HG02623 (cell line): ENCODE measurements at regions not wholly inside any gene's neighbourhood (a gene's known extent, or its start where the extent isn't known, plus 50 kb on each side); places are given as distances from the start of the nearest gene placed in this dataset.
A peak's percentile ranks its signal among the peaks of the same experiment; 100 is the strongest.
"Not testable (repeated sequence)": the region's sequence is repeated elsewhere in the genome, so short reads cannot be mapped to it uniquely, and the experiment has no call there.

Source experiments
- ATAC-seq: cut with Tn5 transposase; IDR thresholded peaks from one replicate; pipeline ENCODE4 v1.9.1; 2021; ENCODE audit warnings: moderate library complexity; ENCODE audit not compliant: unreplicated experiment

DNA sequence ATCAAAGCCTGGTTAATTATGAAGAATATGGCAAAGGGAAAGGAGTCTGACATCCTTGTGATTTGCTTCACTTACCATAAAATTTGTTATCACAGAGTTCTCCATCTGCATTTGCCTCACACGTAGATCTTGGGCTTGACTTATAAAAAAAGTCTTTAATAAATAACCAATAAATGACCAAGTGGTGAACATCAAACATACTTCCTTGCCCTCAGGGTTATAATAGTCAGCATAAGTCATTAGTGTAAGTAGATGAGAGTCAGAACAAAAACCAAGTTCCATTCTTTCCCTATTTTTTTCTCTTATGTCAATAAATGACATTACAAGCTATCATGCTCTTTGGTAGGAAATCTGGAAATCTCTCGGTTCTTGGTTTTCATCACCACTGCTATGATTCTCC is 635.4 kb upstream of the ATXN7L3B start:
- no peak for ATAC-seq

DNA sequence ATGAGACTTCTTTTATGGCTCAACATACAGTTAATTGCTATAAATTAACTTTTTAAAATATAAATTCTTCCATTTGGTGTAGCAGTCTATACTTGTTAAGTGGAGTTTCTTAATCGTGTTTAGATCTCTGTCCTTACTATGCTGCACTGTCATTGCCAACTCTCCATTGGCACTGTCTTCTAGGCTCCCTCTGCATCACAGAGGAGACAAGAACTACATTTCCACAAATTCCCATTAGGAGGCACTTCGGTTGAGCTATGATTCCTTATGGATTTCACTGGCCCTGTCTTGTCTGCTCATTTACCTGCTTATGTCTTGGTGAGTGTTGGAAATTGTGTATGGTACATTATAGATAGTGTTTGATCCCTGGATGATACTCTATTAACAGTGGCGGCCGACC is 630.9 kb upstream of the ATXN7L3B start:
- no peak for ATAC-seq

DNA sequence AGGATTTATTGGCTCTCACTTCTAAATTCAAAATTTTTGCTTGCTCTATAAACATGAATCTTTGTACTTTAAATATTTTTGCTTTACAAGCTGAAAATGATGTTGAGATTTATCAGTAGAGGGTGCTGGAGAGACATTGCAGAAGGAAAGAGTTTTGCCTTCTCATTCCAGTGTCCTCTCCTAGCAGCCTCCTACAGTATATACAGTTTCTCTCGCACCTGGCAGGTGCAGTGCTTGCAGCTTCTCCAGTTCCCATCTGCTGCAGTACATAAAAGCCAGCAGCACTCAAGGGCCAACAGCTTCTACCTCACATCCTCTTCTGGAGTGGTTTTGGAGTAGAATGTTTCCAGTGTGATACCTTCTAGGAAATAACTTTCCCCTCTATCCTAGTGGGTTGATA is 601.8 kb upstream of the ATXN7L3B start:
- no peak for ATAC-seq

DNA sequence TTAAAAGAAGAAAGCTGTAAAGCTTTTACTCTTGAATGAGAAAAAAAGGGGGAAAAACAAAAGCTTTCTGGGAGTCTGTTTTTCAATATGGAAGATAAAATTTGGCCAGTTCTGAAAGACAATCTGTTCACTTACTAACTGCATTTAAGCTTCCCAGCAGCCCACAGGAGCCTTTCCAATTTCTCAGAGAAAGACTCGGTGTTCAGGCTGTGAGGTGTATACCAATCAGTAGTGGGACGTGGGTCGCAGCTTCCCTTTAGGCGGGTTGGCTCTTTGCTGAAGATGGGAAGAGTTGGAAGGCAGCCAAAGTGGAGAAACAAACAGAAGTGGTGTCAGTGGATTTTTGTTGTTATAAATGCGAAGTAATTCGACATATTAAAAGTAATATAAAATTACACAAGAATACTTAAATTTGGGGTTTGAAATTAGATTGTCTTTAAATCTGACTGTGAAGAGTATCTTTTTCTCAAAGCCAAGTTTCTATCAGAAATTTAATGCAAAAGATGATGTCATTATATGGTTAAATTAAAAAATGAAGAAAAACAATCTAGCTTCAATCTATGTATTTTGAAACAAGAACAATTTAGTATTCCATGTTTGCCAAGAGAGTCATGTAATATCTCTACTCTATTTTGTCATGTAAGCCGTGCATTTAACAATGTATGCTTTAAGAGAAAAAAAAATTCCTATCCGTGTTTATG is 590.2 kb upstream of the ATXN7L3B start:
- ATAC-seq = no peak

DNA sequence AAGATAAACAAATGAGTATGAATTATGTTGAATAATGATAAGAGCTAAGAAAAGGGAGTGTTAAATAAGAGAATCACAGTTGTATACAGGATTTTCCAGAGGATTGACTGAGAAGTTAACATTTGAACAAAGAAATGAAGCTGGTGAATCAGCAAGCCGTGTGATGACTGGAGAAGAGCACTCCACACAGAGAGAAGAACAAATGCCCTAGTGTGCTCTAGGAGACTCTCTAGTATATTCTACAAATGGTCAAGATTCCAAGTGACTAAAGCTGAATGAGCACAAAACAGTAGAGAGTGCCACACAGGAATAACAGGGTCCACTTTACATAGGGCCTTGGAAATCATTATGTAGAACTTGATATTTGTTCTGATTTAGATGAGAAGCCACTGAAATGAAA is 587.1 kb upstream of the ATXN7L3B start:
- ATAC-seq = no peak

DNA sequence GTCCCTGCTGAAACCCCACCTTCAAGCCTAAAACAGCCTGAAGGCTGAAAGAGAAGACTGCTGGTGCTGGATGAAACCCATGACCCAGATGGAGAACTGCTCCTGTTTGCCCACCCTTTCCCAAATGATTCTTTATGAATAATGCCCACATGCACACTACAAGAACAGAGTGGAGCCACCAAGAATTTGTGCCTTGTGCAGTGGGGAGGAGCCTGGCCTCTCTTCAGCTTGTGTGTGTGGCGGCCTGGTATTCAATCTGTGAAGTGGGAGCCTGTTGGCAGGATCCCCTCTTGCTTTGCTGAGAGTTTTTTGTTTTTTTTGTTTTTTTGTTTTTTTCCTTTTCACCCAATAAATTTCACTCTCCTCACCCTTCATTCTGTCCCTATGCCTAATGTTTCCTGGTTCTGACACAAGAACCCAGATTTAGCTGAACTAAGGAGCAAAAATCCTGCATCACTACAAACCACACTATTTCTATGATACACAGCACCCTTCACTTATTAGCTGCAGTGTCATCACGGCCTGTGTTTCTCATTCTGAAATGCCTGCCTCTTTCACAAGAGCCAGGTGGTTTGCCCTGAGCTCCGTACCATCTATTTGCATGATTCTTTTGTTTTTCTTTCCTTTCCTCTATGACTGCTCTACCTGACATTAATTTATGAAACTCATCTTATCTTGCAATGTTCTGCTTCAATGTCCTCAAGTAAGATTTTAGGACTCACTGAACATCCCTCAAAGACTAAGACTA is 585.5 kb upstream of the ATXN7L3B start:
- ATAC-seq = no peak

DNA sequence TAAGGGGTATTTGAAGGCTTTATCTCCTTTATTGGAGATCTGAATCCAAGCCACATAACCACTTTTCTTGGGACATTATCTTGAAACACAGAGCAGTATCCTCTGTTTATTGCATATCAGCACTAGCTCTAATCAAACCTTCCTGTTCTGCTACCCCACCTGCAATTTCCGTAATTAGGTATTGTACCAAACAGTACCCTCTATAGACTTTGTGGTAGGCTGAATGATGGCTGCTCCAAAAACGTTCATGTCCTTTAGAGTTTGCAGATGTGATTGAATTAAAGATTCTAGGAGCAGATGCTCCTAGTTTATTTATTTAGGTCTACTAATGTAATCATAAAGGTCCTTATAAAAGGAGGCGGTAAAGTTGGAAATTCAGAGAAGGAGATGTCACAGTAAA is 573.0 kb upstream of the ATXN7L3B start:
- ATAC-seq = no peak

DNA sequence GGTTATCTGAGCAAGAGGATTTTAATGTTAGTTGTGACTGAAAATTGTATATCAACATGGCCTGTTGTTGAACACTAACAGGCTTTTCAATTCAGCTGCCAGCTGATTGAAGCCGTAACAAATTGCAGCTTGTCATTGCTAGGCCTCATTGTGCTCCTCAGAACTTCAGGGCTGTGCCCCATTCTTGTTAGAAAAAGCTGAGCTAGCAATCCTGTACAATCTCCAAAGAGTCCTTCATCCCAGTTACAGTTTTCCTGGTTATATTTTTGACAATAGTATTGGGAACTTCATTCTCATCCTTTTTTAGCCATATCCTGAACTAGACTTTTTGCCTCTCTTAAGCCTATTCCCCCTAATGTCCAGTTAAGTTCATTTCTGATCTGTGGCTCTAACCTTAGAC is 564.1 kb upstream of the ATXN7L3B start:
- ATAC-seq = no peak

DNA sequence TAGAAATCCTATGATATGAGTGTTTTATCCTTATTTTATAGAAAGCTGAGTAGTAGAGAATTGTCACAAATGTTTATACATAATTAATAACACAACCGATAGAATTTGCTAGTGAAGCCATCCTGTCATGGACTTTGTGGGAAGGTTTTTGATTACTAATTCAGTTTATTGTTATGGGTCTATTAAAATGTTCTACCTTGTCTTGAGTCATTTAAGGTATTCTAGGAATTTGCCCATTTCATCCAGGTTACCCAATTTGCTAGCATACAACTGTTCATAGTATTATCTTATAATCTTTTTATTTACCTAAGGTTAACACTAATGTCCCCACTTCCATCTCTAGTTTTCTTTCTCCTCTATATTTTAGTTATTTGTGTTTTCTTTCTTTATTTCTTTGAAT is 553.1 kb upstream of the ATXN7L3B start:
- no peak for ATAC-seq

DNA sequence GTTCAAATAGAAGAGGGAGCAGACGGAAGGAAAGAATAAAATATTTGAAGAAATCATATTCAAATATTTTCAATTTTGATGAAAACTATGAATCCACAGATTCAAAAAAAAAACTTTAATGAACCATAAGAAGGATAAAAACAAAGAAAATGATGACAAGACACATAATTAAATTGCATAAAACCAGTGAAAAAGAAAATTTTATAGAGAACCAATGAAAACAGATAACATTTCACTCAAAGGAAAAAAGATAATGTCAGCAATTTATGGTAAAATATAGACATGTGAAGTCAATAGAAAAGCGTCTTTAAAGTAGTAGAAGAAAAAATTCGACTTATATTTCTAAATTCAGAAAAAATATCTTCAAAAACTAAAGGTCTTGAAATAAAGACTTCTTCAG is 546.5 kb upstream of the ATXN7L3B start:
- no peak for ATAC-seq

DNA sequence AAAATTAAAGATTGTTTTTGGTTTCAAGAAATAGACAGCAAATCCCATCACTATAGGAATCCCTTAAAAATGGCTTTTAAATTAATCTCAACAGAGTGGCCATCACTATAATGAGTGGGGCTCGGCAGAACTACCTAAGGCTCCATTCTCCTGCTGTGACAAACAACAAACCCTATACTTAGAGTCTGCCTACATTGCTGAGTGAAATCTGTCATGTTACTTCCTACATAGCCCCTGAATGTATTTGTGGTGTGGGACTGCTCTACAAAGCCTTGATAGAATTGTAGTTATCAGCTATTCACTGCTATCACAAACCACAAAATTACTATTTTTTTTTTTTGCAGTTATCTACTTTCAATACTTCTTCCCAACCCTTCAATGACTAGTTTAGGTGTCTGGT is 538.7 kb upstream of the ATXN7L3B start:
- no peak for ATAC-seq

DNA sequence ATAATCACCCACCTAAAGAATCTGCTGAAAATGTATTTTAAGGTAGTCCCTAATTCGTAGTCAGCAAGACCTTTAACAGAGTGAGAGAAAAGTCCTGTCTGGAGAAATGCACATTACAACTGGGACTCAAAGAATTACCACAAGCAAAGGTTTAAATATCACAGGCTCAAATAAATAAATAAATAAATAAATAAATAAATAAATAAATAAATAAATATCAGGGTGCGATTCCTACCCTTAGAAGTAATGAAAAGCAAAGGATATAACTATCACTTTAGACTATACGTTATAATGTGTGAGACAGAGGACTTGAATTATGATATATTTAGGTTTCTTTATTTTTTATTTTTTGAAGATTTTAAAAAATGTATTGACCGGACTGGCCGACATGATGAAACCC is 522.5 kb upstream of the ATXN7L3B start:
- ATAC-seq = no peak

DNA sequence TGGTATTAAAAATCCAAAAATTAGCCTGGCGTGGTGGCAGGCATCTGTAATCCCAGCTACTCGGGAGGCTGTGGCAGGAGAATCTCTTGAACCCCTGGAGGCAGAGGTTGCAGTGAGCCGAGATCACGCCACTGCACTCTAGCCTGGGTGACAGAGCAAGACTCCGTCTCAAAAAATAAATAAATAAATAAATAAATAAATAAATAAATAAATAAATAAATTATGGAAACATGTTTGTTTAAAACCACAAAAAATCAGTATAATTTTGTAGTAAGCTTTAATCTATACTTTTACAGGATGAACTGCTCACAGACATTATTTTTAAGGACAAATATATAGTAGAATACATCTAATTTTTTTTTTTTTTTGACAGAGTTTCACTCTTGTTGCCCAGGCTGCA is 521.3 kb upstream of the ATXN7L3B start:
- ATAC-seq = not testable (repeated sequence)

DNA sequence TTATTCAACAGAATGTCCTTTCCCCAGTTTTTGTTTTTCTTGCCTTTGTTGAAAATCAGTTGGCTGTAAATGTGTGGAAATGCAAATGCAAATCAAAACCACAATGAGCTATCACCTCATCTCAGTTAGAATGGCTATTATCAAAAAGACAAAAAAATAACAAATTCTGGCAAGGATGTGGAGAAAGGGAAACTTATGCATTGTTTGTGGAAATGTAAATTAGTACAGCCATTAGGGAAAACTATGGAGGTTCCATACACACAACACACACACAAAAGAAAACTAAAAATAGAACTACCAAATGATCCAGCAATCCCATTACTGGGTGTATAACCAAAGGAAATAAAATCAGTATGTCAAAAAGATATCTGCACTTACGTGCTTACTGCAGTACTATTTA is 518.8 kb upstream of the ATXN7L3B start:
- no peak for ATAC-seq

DNA sequence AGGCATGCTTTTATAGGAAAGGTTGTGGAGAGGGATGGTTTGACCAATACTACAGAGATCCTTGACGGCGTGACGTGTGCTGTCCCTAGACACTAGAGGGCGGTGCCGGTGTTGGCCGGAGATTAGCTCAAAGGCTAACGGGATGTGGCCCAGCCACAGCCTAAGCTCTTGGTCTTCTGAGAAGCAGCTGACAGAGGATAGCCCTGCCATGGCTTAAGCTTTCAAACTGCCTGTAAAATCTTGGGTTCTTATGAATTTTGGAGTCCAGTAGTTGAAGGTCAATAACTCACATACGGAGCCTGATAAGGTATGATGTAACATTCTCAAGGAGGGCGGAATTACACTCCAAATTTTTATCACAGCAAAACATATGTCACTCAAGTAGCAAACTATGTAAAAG is 515.7 kb upstream of the ATXN7L3B start:
- peak; percentile 100 for ATAC-seq

DNA sequence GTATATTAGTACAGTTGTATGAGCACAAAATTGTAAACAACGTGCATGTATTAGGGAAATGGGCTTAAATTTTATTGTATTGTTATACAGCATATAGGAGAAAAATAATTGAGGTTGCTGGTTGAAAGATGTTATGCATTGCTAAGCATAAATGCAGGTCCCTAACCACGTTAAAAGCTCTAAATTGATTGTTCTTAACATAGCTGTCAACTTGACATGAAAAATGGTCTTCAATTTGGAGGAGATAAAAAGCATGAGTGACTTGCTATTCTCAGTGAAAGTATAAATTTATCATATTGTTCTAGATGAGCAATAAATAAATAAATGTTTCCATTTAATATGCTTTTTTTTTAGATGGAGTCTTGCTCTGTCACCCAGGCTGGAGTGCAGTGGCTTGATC is 506.6 kb upstream of the ATXN7L3B start:
- ATAC-seq = no peak

DNA sequence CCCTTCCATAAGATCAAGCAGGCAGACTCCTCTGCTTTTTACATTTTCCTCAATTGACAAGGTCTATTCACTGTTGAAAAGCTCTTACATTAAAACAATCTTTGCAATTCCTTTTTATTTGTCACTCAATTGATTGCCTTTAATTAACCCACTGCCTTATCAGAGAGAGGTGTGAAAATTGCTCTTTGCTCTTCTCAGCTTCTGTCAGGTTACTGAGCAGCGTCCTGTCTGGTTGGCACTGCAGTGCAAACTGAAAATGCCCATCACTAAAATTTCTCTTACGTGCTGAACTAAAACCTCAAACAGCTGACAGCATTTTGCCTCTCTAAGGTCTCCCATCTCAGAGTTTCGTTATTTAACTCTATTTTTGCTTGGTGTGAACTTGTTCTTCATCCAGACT is 504.1 kb upstream of the ATXN7L3B start:
- no peak for ATAC-seq

DNA sequence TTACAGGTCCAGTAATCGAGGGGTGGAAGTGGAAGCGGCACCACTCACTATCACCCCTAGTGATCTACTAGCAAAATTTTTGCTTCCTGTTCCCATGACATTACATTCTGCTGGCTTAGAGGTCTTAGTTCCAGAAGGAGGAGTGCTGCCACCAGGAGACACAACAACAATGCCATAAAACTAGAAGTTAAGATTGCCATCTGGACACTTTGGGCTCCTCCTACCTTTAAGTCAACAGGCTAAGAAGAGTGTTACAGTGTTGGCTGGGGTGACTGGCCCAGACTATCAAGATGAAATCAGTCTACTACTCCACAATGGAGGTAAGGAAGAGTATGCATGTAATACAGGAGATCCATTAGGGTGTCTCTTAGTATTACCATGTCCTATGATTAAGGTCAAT is 498.5 kb upstream of the ATXN7L3B start:
- ATAC-seq = not testable (repeated sequence)

DNA sequence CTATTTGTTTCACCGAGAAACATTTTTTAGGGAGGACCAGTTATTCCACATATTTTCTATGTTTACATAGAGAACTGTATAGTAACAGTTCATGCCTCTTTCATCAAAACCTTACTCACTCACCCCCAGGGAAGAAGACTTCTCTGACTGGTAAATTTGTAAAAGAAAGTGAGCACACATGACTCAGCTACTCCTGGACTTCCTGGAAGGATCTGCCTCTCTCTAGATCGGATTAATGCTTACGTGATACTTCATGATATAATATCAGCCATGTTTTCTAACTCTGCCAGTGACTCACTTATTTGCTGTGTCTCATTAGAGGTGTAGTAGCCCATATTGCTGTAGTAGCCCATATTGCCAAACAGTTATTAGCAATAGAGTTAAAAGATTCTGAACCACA is 494.3 kb upstream of the ATXN7L3B start:
- ATAC-seq = no peak

DNA sequence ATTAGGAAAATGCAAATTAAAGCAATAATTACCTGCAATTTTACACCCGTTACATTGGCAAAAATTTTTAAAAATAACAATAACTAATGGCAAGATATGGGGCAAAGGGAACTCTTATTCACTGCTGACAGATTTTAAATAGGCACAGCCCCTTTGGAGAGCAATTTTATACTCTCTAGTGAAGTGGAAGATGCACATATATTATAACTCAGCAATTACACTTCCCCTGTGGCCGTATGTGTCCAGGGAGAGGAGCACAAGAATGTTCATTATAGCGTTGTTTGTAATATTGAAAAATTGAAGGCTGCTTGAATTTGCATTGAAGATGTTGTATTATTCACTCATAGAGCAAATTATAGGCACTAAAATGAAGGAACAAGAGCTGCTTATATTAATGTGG is 488.3 kb upstream of the ATXN7L3B start:
- no peak for ATAC-seq

DNA sequence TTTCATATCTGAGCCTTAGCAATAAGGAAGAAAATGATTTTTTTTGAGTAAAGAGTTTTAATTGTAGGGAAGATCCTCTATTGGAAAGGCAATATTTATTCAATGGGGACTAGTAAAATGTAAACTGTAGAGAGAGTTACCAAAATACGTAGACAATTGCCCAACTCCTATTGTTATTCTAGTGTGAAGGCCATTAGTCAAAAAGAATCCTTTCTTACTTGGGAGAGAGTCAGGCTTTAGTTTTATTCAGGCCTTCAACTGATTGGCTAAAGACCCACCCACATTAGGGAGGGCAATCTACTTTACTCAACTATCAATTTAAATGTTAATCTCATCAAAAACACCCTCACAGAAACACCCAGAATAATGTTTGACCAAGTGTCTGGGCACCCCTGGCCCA is 485.8 kb upstream of the ATXN7L3B start:
- ATAC-seq = no peak

DNA sequence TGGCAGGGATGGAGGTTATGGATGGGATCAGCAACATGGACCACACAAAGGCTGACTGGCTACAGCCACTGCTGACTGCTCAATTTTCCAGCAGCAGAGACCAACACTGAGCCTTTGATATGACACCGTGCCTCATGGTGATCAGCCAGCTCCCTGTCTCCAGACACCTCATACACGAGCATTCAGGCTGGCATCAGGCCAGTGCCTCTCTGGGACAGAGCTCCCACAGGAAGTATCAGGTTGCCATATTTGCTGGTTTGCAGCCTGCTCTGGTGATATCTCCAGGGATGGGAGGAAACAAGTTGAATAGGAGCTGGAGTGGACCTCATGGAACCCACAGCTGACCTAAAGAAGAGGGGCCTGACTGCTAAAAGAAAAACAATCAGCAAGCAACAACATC is 471.2 kb upstream of the ATXN7L3B start:
- ATAC-seq = no peak

DNA sequence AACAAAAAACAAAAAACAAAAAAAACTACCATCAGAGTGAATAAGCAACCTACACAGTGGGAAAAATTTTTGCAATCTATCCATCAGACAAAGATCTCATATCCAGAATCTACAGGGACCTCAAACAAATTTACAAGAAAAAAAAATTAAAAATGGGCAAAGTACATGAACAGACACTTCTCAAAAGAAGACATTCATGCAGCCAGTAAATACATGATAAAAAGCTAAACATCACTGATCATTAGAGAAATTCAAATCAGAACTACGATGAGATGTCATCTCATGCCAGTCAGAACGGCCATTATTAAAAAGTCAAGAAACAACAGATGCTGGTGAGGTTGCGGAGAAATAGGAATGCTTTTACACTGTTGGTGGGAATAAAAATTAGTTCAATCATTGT is 466.5 kb upstream of the ATXN7L3B start:
- ATAC-seq = no peak
